ENCODE measurements at regions not wholly inside any gene's neighbourhood (a gene's known extent, or its start where the extent isn't known, plus 50 kb on each side); places are given as distances from the start of the nearest gene placed in this dataset.
"Not testable (repeated sequence)": the region's sequence is repeated elsewhere in the genome, so short reads cannot be mapped to it uniquely, and the experiment has no call there.

DNA sequence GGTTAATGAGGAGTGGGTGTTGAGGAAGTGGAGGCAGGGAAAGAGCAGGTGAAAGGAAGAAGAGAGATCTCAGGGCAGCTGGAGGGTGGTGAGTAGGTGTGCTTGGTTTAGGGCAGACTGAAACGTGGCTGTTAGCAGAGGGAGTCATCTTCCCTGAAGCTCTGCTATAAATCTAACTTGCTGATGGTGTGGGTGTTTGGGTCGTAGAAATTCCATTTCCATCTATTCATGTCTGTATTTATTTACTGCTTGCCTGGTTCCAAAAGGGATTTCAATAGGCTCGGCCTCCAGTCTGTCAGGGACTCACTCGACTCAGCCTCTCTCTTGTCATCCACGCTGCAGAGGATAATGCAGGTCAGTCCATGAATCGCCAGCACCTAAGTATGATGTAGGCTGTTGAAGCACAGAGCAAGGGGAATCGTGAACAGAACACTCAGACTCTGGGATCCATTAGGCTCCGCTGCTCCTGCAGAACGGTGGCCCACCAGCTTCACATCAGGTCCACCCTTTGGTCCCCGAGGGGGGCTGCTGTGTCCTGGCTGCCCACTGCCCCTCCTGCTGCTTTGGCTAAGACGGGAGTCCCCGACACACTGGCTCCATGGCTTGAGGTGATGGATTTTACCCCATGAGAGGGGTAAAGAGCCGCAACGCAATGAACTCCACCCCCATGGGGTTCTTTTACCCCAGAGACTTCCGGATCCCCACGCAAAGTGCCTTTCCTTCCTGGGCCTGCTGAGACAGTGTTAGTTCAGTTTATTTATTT, 156.2 kb downstream of the RHOU start:
- H2AFZ ChIP-seq, result no peak overlapping the region
- no TSS peak for BruUV-seq (replicated peaks)
- no peaks in the 10 kb centered on the region for H3K9me3 ChIP-seq (ENCODE audit: insufficient read depth, low read depth)
- H3K27ac ChIP-seq, result no peak overlapping the region
- DNase-seq, result no peak
- no peak for TF ChIP-seq EZH2 (IDR thresholded peaks at IDR 0.05; ENCODE audit: low read depth)
- TF ChIP-seq, protein P1, sequence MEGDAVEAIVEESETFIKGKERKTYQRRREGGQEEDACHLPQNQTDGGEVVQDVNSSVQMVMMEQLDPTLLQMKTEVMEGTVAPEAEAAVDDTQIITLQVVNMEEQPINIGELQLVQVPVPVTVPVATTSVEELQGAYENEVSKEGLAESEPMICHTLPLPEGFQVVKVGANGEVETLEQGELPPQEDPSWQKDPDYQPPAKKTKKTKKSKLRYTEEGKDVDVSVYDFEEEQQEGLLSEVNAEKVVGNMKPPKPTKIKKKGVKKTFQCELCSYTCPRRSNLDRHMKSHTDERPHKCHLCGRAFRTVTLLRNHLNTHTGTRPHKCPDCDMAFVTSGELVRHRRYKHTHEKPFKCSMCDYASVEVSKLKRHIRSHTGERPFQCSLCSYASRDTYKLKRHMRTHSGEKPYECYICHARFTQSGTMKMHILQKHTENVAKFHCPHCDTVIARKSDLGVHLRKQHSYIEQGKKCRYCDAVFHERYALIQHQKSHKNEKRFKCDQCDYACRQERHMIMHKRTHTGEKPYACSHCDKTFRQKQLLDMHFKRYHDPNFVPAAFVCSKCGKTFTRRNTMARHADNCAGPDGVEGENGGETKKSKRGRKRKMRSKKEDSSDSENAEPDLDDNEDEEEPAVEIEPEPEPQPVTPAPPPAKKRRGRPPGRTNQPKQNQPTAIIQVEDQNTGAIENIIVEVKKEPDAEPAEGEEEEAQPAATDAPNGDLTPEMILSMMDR (conservative IDR thresholded peaks at IDR 0.05), result no peak
- no peaks in the 10 kb centered on the region for H3K36me3 ChIP-seq (ENCODE audit: low read depth)
- H3K4me3 ChIP-seq, result no peak overlapping the region
- H3K4me1 ChIP-seq (replicated peaks; ENCODE audit: insufficient read depth), result no peaks in the 10 kb centered on the region
- H4K20me1 ChIP-seq (ENCODE audit: insufficient read depth), result no peaks in the 10 kb centered on the region
- ChIA-PET POLR2A (ENCODE audit: unreplicated experiment) (no interaction called here), CTCF (no interaction called here)
- no peak overlapping the region for H3K4me2 ChIP-seq
- H3K9me2 ChIP-seq (ENCODE audit: insufficient read depth), result no peaks in the 10 kb centered on the region
- H3K27me3 ChIP-seq (ENCODE audit: insufficient read depth, low read depth), result peaks cover 47% of the 10 kb centered on the region
- no peaks in the 10 kb centered on the region for H3F3A ChIP-seq (ENCODE audit: insufficient read depth, low read depth)
- no peaks in the 10 kb centered on the region for H3K79me2 ChIP-seq (ENCODE audit: low read depth)
- intact Hi-C loops (cut with micrococcal nuclease; ENCODE audit: unreplicated experiment), result no loop called here

GRCh38 chr1:228892200-228892599, 156.9 kb downstream of the RHOU start:
- peaks cover 51% of the 10 kb centered on the region for H3K27me3 ChIP-seq (ENCODE audit: insufficient read depth, low read depth)
- H4K20me1 ChIP-seq (ENCODE audit: insufficient read depth); H3K36me3 ChIP-seq (ENCODE audit: low read depth); POLR2A ChIA-PET (ENCODE audit: unreplicated experiment); H3K4me1 ChIP-seq (replicated peaks; ENCODE audit: insufficient read depth); H3K4me3 ChIP-seq; DNase-seq; H3K4me2 ChIP-seq; H3K79me2 ChIP-seq (ENCODE audit: low read depth); H3K9me2 ChIP-seq (ENCODE audit: insufficient read depth); H2AFZ ChIP-seq; H3K27ac ChIP-seq; H3F3A ChIP-seq (ENCODE audit: insufficient read depth, low read depth); intact Hi-C loops (cut with micrococcal nuclease; ENCODE audit: unreplicated experiment); BruUV-seq (replicated peaks); CTCF ChIA-PET; H3K9me3 ChIP-seq (ENCODE audit: insufficient read depth, low read depth): not testable (repeated sequence)

- Histone ChIP-seq H3F3A (ENCODE audit: insufficient read depth, low read depth) (no peaks in the 10 kb centered on the region), H3K4me2 (no peak overlapping the region), H3K36me3 (ENCODE audit: low read depth) (no peaks in the 10 kb centered on the region), H3K79me2 (ENCODE audit: low read depth) (no peaks in the 10 kb centered on the region), H3K4me3 (no peak overlapping the region), H3K27ac (no peak overlapping the region), H3K9me3 (ENCODE audit: insufficient read depth, low read depth) (no peaks in the 10 kb centered on the region), H4K20me1 (ENCODE audit: insufficient read depth) (no peaks in the 10 kb centered on the region), H3K27me3 (ENCODE audit: insufficient read depth, low read depth) (peaks cover 59% of the 10 kb centered on the region), H2AFZ (no peak overlapping the region), H3K4me1 (replicated peaks; ENCODE audit: insufficient read depth) (no peaks in the 10 kb centered on the region), H3K9me2 (ENCODE audit: insufficient read depth) (no peaks in the 10 kb centered on the region)
- CTCF ChIA-PET, result no interaction called here
- BruUV-seq (replicated peaks), result no TSS peak
- DNase-seq, result no peak
- POLR2A ChIA-PET (ENCODE audit: unreplicated experiment), result no interaction called here
- no peak for TF ChIP-seq EZH2 (IDR thresholded peaks at IDR 0.05; ENCODE audit: low read depth)
- TF ChIP-seq, protein P1 (conservative IDR thresholded peaks at IDR 0.05), result no peak
- intact Hi-C loops (cut with micrococcal nuclease; ENCODE audit: unreplicated experiment), result no loop called here
Observed at GRCh38 chr1:228894442-228894989, 159.2 kb downstream of the RHOU start.

GRCh38 chr1:228897901-228898300, 162.6 kb downstream of the RHOU start:
- CTCF ChIA-PET, result no interaction called here
- TF ChIP-seq, protein P1 (conservative IDR thresholded peaks at IDR 0.05), result no peak

More at GRCh38 chr1:228897901-228898300, 162.6 kb downstream of the RHOU start:
- Histone ChIP-seq H3K36me3 (ENCODE audit: low read depth) (no peaks in the 10 kb centered on the region), H3K27me3 (ENCODE audit: insufficient read depth, low read depth) (peaks cover 78% of the 10 kb centered on the region), H3K9me2 (ENCODE audit: insufficient read depth) (no peaks in the 10 kb centered on the region), H3K9me3 (ENCODE audit: insufficient read depth, low read depth) (no peaks in the 10 kb centered on the region), H3F3A (ENCODE audit: insufficient read depth, low read depth) (no peaks in the 10 kb centered on the region), H3K4me3 (no peak overlapping the region), H4K20me1 (ENCODE audit: insufficient read depth) (no peaks in the 10 kb centered on the region), H3K4me2 (no peak overlapping the region), H3K4me1 (replicated peaks; ENCODE audit: insufficient read depth) (no peaks in the 10 kb centered on the region), H2AFZ (no peak overlapping the region), H3K79me2 (ENCODE audit: low read depth) (no peaks in the 10 kb centered on the region), H3K27ac (no peak overlapping the region)
- no TSS peak for BruUV-seq (replicated peaks)
- intact Hi-C loops (cut with micrococcal nuclease; ENCODE audit: unreplicated experiment), result no loop called here
- DNase-seq, result no peak
- POLR2A ChIA-PET (ENCODE audit: unreplicated experiment), result no interaction called here

Data from PC-9 (cell line).